ENCODE measurements at regions not wholly inside any gene's neighbourhood (a gene's known extent, or its start where the extent isn't known, plus 50 kb on each side); places are given as distances from the start of the nearest gene placed in this dataset.
A peak's percentile ranks its signal among the peaks of the same experiment; 100 is the strongest.

GRCh38 chr6:79396625-79397024 lies 140.6 kb downstream of the LCA5 start:
- TF ChIP-seq, protein P1, sequence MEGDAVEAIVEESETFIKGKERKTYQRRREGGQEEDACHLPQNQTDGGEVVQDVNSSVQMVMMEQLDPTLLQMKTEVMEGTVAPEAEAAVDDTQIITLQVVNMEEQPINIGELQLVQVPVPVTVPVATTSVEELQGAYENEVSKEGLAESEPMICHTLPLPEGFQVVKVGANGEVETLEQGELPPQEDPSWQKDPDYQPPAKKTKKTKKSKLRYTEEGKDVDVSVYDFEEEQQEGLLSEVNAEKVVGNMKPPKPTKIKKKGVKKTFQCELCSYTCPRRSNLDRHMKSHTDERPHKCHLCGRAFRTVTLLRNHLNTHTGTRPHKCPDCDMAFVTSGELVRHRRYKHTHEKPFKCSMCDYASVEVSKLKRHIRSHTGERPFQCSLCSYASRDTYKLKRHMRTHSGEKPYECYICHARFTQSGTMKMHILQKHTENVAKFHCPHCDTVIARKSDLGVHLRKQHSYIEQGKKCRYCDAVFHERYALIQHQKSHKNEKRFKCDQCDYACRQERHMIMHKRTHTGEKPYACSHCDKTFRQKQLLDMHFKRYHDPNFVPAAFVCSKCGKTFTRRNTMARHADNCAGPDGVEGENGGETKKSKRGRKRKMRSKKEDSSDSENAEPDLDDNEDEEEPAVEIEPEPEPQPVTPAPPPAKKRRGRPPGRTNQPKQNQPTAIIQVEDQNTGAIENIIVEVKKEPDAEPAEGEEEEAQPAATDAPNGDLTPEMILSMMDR (IDR thresholded peaks at IDR 0.05; ENCODE audit: insufficient read depth, low read depth, low read length, missing control alignments), result no peak
- DNase-seq (ENCODE audit: low read depth), result no peak
- H3K4me3 ChIP-seq (ENCODE audit: low read length), result no peak overlapping the region

GRCh38 chr6:79394690-79395089 lies 142.5 kb downstream of the LCA5 start:
- no peak overlapping the region for H3K4me3 ChIP-seq (ENCODE audit: low read length)
- DNase-seq (ENCODE audit: low read depth), result no peak
- TF ChIP-seq, protein P1 (IDR thresholded peaks at IDR 0.05; ENCODE audit: insufficient read depth, low read depth, low read length, missing control alignments), result no peak

GRCh38 chr6:79392094-79392493 lies 145.1 kb downstream of the LCA5 start:
- TF ChIP-seq, protein P1 (IDR thresholded peaks at IDR 0.05; ENCODE audit: insufficient read depth, low read depth, low read length, missing control alignments), result no peak
- DNase-seq (ENCODE audit: low read depth), result no peak
- H3K4me3 ChIP-seq (ENCODE audit: low read length), result no peak overlapping the region

DNA sequence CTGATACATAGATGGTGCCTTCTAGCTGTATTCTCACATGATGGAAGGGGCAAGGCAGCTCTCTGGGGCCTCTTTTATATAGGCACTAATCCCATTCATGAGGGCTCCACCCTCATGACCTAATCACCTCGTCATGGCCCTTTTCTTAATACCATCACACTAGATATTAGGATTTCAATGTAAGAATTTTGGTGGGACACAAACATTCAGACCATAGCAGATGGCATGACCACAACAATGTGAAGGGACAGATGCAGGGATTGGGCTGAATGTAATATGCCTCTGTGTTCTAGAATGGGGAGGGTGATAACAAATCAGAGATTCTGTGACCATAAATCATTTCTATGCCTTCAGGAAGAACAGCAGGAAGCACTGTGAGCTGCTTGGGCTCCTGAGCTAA lies 145.8 kb downstream of the LCA5 start:
- no peak overlapping the region for H3K4me3 ChIP-seq (ENCODE audit: low read length)
- TF ChIP-seq, protein P1 (IDR thresholded peaks at IDR 0.05; ENCODE audit: insufficient read depth, low read depth, low read length, missing control alignments), result no peak
- DNase-seq (ENCODE audit: low read depth), result no peak

DNA sequence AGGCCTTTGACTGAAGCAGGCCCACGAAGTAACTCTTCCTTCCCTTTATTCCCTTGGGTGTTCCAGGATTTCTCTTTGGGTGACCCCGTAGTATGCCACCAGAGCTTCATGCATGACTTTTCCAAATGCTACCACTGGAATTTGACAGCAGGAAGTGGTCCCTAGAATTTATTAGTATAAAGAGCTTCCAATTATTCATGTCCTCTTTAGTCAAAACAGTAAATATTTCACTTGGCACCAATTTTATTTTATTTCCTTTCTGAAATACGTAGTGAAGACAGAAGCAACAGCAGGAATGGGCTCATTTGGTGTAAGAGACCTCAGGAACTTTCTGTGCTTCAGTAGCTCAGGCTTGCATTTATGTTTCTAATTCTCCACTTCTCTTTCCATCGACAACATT lies 151.3 kb downstream of the LCA5 start:
- DNase-seq (ENCODE audit: low read depth), result no peak
- TF ChIP-seq, protein P1 (IDR thresholded peaks at IDR 0.05; ENCODE audit: insufficient read depth, low read depth, low read length, missing control alignments), result no peak
- H3K4me3 ChIP-seq (ENCODE audit: low read length), result no peak overlapping the region

DNA sequence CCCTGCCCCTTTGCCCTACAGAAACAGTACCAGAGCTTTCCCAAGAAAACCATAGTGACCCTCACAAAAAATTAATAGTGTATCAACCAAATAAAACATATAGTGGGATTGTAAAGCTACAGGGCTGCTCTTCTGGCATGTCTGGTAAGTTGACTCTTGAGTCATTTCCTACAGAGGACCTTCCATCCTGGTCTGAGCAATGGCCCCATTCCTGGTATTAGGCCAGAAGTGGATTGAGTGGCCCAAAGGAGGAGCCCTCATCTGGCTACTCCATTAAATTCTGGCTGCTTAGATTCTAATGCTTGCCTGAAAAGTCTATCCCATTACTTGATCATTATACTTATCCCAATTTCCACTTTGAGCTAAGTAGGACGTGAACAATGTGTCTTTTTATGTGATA lies 150.9 kb upstream of the HMGN3 start:
- TF ChIP-seq, protein P1 (IDR thresholded peaks at IDR 0.05; ENCODE audit: insufficient read depth, low read depth, low read length, missing control alignments), result no peak
- DNase-seq (ENCODE audit: low read depth), result peak; percentile 5
- no peak overlapping the region for H3K4me3 ChIP-seq (ENCODE audit: low read length)

- H3K4me3 ChIP-seq (ENCODE audit: low read length), result no peak overlapping the region
- TF ChIP-seq, protein P1 (IDR thresholded peaks at IDR 0.05; ENCODE audit: insufficient read depth, low read depth, low read length, missing control alignments), result no peak
- no peak for DNase-seq (ENCODE audit: low read depth)
Observed at GRCh38 chr6:79384845-79385244, 150.4 kb upstream of the HMGN3 start.

Data from epithelial cell of esophagus (primary cell).